GM23248 (cell line): ENCODE measurements at regions not wholly inside any gene's neighbourhood (a gene's known extent, or its start where the extent isn't known, plus 50 kb on each side); places are given as distances from the start of the nearest gene placed in this dataset.

ENCODE experiments used
- EZH2 ChIP-seq: fragments of 200-600 bp; sonication (generic); IDR thresholded peaks from 2 replicates; pipeline ENCODE4 v1.6.1; 2018; ENCODE audit warnings: antibody characterized with exemption, mild to moderate bottlenecking; ENCODE audit not compliant: insufficient read depth, poor library complexity, severe bottlenecking
- EZH2phosphoT487 ChIP-seq: fragments of 200-600 bp; sonication (generic); IDR thresholded peaks from 2 replicates; pipeline ENCODE4 v1.6.1; 2018; ENCODE audit warnings: antibody characterized with exemption, moderate library complexity, mild to moderate bottlenecking, low read depth; ENCODE audit not compliant: insufficient read depth

DNA sequence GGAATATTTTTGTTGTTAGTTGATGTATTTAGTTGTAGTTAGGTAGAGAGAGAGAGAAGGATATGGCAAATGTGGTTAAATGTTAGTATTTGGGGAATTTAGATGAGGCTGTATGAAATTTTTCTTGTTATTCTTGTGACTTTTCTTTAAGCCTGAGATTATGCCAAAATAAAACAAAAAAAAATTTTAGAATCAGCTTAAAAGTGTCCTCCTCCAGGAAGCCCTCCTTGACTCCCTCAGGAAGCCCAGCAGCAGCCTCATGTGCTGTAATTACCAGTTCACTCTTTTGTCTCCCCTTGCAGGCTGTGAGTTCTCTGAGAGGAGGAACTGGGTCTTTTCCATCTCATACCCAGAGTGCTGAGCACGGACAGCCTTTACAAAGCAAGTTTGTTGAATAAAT is 243.5 kb downstream of the TFCP2L1 start:
- TF ChIP-seq EZH2phosphoT487 (no peak), EZH2 (no peak)
